Breast epithelium (tissue), 3 donors: ENCODE measurements at regions not wholly inside any gene's neighbourhood (a gene's known extent, or its start where the extent isn't known, plus 50 kb on each side); places are given as distances from the start of the nearest gene placed in this dataset.

Source experiments
- POLR2A ChIP-seq: fragments of 450-650 bp; IDR thresholded peaks from one replicate; pipeline ENCODE4 v1.6.1; 2016; ENCODE audit warnings: antibody characterized with exemption, mild to moderate bottlenecking, moderate library complexity
- POLR2AphosphoS5 ChIP-seq, 3 donors: sonication (generic); formaldehyde crosslinking; IDR thresholded peaks; one replicate each; pipeline ENCODE4 v1.6.1; 2017; ENCODE audit warnings: antibody characterized with exemption in 3 of 3

DNA sequence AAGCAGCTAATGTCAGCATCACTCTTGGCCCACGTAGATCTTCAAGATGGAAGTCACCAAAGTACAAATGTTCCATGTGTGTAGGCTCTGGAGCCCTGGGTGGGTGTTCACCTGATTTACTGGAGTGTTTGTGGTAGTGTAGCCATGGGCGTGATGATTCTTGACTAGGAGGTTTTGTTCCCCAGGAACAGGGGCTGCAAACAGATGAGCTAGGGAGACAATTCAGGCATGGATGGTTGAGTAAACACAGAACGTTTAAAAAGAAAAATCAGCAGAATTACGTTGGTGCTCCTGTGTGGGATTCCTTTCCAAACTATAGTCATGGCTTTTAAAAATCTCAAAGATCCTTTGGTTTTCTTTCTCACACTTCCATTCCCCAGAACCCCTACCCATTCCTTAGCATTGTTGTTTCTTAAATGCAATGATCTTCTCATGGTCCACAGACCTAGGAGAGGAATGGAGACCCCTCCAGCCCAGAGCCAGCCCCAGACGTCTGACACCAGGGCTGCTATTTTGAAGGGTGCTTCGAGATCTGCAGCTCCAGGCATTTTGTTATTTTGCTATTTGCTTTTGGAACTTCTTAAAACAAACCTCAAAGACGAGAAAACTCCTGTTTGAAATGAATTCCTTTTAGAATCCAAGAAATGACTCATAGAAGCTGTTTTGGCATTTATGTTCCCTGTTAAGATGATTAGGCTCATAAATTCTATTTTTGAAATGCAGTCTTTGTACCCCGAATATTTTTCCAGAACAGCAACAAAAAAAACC is 115.1 kb downstream of the ETS2 start:
- TF ChIP-seq POLR2A (no peak), POLR2AphosphoS5 (IDR thresholded peaks at IDR 0.05) (peak in 1 of 3 donors; percentile 41)
